MCF 10A (cell line): ENCODE measurements at regions not wholly inside any gene's neighbourhood (a gene's known extent, or its start where the extent isn't known, plus 50 kb on each side); places are given as distances from the start of the nearest gene placed in this dataset.

ENCODE experiments used
- BruUV-seq: library from RNA; stranded (reverse); fragments of 400-500 nt; replicated peaks from 2 replicates; lab custom pipeline; 2021; lab: Mats Ljungman, UMichigan
- CTCF ChIA-PET: fragments of 300-600 bp; sonication (Branson Sonifier 250); formaldehyde crosslinking; extraction: SDS; loops from one replicate; lab custom pipeline; 2021; ENCODE audit warnings: antibody characterized with exemption, inconsistent platforms; lab: Yijun Ruan, JAX
- POLR2A ChIA-PET: fragments of 300-600, 350-650 bp; sonication (Branson Sonifier 250); formaldehyde crosslinking; extraction: SDS; loops from one replicate; lab custom pipeline; 2020; ENCODE audit warnings: antibody characterized with exemption, inconsistent platforms; lab: Yijun Ruan, JAX
- DNase-seq: peaks from one replicate; pipeline ENCODE4 v3.0.0-alpha.2; 2018; ENCODE audit not compliant: unreplicated experiment
- H3K27ac Mint-ChIP-seq: one replicate; pipeline ENCODE4 v1.8.0; 2022; ENCODE audit warnings: mild to moderate bottlenecking, low read depth, mixed read lengths; ENCODE audit not compliant: unreplicated experiment
- H3K27me3 Mint-ChIP-seq: one replicate; pipeline ENCODE4 v1.8.0; 2022; ENCODE audit warnings: mixed read lengths; ENCODE audit not compliant: insufficient read depth, unreplicated experiment
- H3K36me3 Mint-ChIP-seq: one replicate; pipeline ENCODE4 v1.8.0; 2022; ENCODE audit warnings: mild to moderate bottlenecking, moderate library complexity, mixed read lengths; ENCODE audit not compliant: insufficient read depth, unreplicated experiment
- H3K4me1 Mint-ChIP-seq: one replicate; pipeline ENCODE4 v1.8.0; 2022; ENCODE audit warnings: mixed read lengths; ENCODE audit not compliant: insufficient read depth, unreplicated experiment
- H3K4me3 Mint-ChIP-seq: one replicate; pipeline ENCODE4 v1.8.0; 2022; ENCODE audit warnings: mild to moderate bottlenecking, moderate library complexity, mixed read lengths; ENCODE audit not compliant: unreplicated experiment
- H3K9me3 Mint-ChIP-seq: one replicate; pipeline ENCODE4 v1.8.0; 2022; ENCODE audit warnings: mixed read lengths; ENCODE audit not compliant: unreplicated experiment
- intact Hi-C: fragments of 100-400 bp; cut with micrococcal nuclease; formaldehyde crosslinking; loops from 2 replicates; pipeline ENCODE4 v1.14.1; 2022
- TF ChIP-seq, protein P1 (sequence below): fragments of 200-600 bp; IDR thresholded peaks from one replicate; pipeline ENCODE4 v1.8.0; 2022; ENCODE audit warnings: antibody characterized with exemption, mild to moderate bottlenecking; ENCODE audit not compliant: unreplicated experiment

DNA sequence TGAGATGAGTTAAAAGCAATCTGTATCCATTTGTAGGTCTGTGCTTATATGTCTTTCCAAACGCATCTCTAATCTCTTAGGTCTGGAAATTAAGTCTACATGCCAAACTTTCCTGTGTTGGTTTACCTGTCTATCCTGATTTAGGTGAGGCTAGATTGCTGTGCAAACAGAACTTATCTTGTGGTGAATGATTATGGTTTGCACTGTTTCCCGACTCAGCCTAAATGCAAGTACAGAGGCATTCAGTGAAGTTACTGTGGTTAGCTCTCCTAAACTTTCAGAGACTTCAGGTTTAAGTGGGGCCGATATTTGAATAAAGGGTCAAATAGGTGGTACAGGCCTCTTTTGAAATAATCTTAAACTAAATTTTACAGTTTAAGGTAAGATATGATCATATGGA is 103.5 kb downstream of the ICOS start:
- CTCF ChIA-PET = no interaction called here
- intact Hi-C loops = no loop called here

DNA sequence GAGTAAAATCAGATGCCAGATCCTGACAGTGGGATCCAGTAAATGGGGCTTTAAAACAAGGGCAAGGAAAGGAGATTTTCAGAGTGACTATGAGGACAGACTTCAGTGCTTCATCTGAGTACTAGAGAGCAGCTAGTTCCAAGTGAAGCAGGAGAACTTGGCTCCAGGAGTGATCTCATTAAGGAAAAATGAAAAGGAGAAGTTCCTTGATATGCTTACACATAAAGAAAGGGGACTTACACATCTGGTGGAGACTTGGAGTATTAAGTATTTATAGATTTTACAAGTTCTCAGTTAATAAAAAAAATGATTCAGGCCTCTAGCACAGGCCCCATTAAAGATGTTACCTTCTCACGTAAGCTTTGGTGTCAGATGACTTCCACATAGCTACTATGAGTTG is 105.8 kb downstream of the ICOS start:
- intact Hi-C loops = no loop called here
- no TSS peak for BruUV-seq
- POLR2A ChIA-PET = no interaction called here
- CTCF ChIA-PET = interaction anchor here (0.6 to 0.7 kb wide), 2 partner anchors 20 to 101 kb away, joined by 3 to 5 read pairs; no protein-coding TSS in a partner anchor
- H3K36me3 Mint-ChIP-seq = no peaks in the 10 kb centered on the region
- no peaks in the 10 kb centered on the region for H3K4me1 Mint-ChIP-seq
- no peak overlapping the region for H3K4me3 Mint-ChIP-seq
- no peaks in the 10 kb centered on the region for H3K9me3 Mint-ChIP-seq
- TF ChIP-seq, protein P1, sequence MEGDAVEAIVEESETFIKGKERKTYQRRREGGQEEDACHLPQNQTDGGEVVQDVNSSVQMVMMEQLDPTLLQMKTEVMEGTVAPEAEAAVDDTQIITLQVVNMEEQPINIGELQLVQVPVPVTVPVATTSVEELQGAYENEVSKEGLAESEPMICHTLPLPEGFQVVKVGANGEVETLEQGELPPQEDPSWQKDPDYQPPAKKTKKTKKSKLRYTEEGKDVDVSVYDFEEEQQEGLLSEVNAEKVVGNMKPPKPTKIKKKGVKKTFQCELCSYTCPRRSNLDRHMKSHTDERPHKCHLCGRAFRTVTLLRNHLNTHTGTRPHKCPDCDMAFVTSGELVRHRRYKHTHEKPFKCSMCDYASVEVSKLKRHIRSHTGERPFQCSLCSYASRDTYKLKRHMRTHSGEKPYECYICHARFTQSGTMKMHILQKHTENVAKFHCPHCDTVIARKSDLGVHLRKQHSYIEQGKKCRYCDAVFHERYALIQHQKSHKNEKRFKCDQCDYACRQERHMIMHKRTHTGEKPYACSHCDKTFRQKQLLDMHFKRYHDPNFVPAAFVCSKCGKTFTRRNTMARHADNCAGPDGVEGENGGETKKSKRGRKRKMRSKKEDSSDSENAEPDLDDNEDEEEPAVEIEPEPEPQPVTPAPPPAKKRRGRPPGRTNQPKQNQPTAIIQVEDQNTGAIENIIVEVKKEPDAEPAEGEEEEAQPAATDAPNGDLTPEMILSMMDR = no peak
- H3K27me3 Mint-ChIP-seq = peaks cover 21% of the 10 kb centered on the region
- no peak for DNase-seq
- no peak overlapping the region for H3K27ac Mint-ChIP-seq

More for the DNA sequence above, 103.5 kb downstream of the ICOS start:
- Mint-ChIP-seq H3K27me3 (peaks cover 11% of the 10 kb centered on the region), H3K4me1 (no peaks in the 10 kb centered on the region), H3K4me3 (no peak overlapping the region), H3K36me3 (no peaks in the 10 kb centered on the region), H3K9me3 (no peaks in the 10 kb centered on the region), H3K27ac (no peak overlapping the region)
- DNase-seq = no peak
- TF ChIP-seq, protein P1 = no peak
- POLR2A ChIA-PET = no interaction called here
- BruUV-seq = no TSS peak

DNA sequence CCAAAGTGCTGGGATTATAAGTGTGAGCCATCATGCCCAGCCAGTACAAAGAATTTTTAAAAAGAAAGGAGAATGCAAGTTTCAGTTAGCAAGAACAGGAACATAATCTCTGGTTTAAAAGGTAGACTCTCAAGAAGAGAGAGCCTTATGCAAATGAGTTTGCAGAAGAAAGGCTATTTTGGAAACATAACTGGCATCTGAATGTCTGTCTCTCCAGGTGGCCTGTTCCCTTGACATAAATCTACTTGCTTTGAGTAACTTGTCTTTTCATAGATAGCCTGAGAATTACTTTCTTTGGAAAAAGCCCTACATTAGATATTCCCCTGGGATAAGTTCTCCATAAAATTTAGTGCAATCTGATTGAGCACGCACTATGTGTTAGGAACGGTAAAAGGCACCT is 109.6 kb downstream of the ICOS start:
- Mint-ChIP-seq H3K4me1 (no peaks in the 10 kb centered on the region), H3K36me3 (no peaks in the 10 kb centered on the region), H3K27me3 (peaks cover 58% of the 10 kb centered on the region), H3K27ac (no peak overlapping the region), H3K4me3 (no peak overlapping the region), H3K9me3 (no peaks in the 10 kb centered on the region)
- intact Hi-C loops = no loop called here
- BruUV-seq = no TSS peak
- TF ChIP-seq, protein P1 = no peak
- ChIA-PET CTCF (no interaction called here), POLR2A (no interaction called here)
- DNase-seq = no peak

DNA sequence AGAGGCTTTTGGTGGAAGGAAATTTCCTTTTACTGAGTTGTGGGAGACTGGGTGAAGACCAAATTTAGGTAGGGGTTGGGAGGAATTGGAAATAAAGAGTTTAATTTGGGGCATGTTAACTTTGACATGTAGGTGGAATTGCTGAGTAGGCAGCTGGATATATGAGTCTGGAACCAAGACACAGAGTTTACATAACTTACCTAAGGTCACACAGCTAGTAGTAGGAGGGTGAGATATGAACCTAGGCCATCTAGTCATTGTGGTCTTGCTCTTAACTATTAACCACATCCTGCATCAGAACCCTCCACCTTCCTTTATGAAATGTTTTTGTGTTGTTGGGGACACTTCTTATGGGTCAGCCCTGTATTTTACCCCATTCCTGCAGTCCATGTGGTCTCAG is 113.1 kb downstream of the ICOS start:
- intact Hi-C loops = no loop called here
- peaks cover 72% of the 10 kb centered on the region for H3K27me3 Mint-ChIP-seq
- no peak overlapping the region for H3K4me3 Mint-ChIP-seq
- no peaks in the 10 kb centered on the region for H3K9me3 Mint-ChIP-seq
- H3K27ac Mint-ChIP-seq = no peak overlapping the region
- H3K4me1 Mint-ChIP-seq = no peaks in the 10 kb centered on the region
- CTCF ChIA-PET = no interaction called here
- POLR2A ChIA-PET = no interaction called here
- DNase-seq = no peak
- no peaks in the 10 kb centered on the region for H3K36me3 Mint-ChIP-seq
- TF ChIP-seq, protein P1 = no peak
- BruUV-seq = no TSS peak
